ENCODE measurements at regions not wholly inside any gene's neighbourhood (a gene's known extent, or its start where the extent isn't known, plus 50 kb on each side); places are given as distances from the start of the nearest gene placed in this dataset.
"Not testable (repeated sequence)": the region's sequence is repeated elsewhere in the genome, so short reads cannot be mapped to it uniquely, and the experiment has no call there.

DNA sequence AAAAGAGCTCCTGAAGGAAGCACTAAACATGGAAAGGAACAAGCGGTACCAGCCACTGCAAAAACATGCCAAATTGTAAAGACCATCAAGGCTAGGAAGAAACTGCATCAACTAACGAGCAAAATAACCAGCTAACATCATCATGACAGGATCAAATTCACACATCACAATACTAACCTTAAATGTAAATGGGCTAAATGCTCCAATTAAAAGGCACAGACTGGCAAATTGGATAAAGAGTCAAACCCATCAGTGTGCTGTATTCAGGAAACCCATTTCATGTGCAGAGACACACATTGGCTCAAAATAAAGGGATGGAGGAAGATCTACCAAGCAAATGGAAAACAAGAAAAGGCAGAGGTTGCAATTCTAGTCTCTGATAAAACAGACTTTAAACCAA, 69.7 kb upstream of the CCT8L2 start:
- H2AFZ ChIP-seq (ENCODE audit: low read length); H2BK15ac ChIP-seq (ENCODE audit: low read length); H3K18ac ChIP-seq (ENCODE audit: low read length); H3K9me3 ChIP-seq (replicated peaks in 1 of 2; ENCODE audit: control insufficient read depth in 2 of 2, insufficient read depth in 1 of 2, low read depth in 1 of 2, low read length in 2 of 2); H2AK5ac ChIP-seq (ENCODE audit: low read depth, low read length); H2BK5ac ChIP-seq (ENCODE audit: low read length); H3K79me1 ChIP-seq (ENCODE audit: low read depth, low read length); H3K9ac ChIP-seq (ENCODE audit: low read depth, low read length, poor library complexity); DNase-seq (ENCODE audit: low spot score); H3K14ac ChIP-seq (ENCODE audit: low read length); H3K4me3 ChIP-seq (ENCODE audit: low read length in 2 of 2); H4K91ac ChIP-seq (ENCODE audit: low read depth, low read length, poor library complexity); H3K23ac ChIP-seq (ENCODE audit: low read depth, low read length, poor library complexity); H3K27me3 ChIP-seq (ENCODE audit: control insufficient read depth in 3 of 3, insufficient read depth in 3 of 3, low read depth in 1 of 3, low read length in 3 of 3); H3K4me1 ChIP-seq (ENCODE audit: control insufficient read depth in 2 of 2, insufficient read depth in 1 of 2, low read depth in 1 of 2, low read length in 2 of 2); H3K36me3 ChIP-seq (replicated peaks in 1 of 2; ENCODE audit: control insufficient read depth in 2 of 2, insufficient read depth in 2 of 2, low read length in 2 of 2); H3K4ac ChIP-seq (ENCODE audit: low read length); H3K27ac ChIP-seq (replicated peaks; ENCODE audit: low read length); H2BK12ac ChIP-seq (ENCODE audit: low read length); H3K4me2 ChIP-seq (ENCODE audit: insufficient read depth, low read length, poor library complexity, severe bottlenecking); H2BK120ac ChIP-seq (ENCODE audit: low read depth, low read length); H4K8ac ChIP-seq (ENCODE audit: low read depth, low read length): not testable (repeated sequence)
- no CpG with 5 or more reads among the region's 2 CpGs for whole genome bisulfite sequencing, 2 donors (ENCODE audit: extremely low coverage in 2 of 2, insufficient read length in 2 of 2, insufficient replicate concordance in 1 of 2)

DNA sequence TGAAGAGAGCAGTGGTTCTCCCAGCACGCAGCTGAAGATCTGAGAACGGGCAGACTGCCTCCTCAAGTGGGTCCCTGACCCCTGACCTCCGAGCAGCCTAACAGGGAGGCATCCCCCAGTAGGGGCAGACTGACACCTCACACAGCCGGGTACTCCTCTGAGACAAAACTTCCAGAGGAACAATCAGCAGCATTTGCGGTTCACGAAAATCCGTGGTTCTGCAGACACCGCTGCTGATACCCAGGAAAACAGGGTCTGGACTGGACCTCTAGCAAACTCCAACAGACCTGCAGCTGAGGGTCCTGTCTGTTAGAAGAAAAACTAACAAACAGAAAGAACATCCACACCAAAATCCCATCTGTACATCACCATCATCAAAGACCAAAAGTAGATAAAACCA, 68.4 kb upstream of the CCT8L2 start:
- H4K8ac ChIP-seq (ENCODE audit: low read depth, low read length); H2BK12ac ChIP-seq (ENCODE audit: low read length); H3K27me3 ChIP-seq (ENCODE audit: control insufficient read depth in 3 of 3, insufficient read depth in 3 of 3, low read depth in 1 of 3, low read length in 3 of 3); DNase-seq (ENCODE audit: low spot score); H3K18ac ChIP-seq (ENCODE audit: low read length); H3K4me1 ChIP-seq (ENCODE audit: control insufficient read depth in 2 of 2, insufficient read depth in 1 of 2, low read depth in 1 of 2, low read length in 2 of 2); H2BK120ac ChIP-seq (ENCODE audit: low read depth, low read length); H3K27ac ChIP-seq (replicated peaks; ENCODE audit: low read length); H3K23ac ChIP-seq (ENCODE audit: low read depth, low read length, poor library complexity); H2AFZ ChIP-seq (ENCODE audit: low read length); H3K4me2 ChIP-seq (ENCODE audit: insufficient read depth, low read length, poor library complexity, severe bottlenecking); H3K9me3 ChIP-seq (replicated peaks in 1 of 2; ENCODE audit: control insufficient read depth in 2 of 2, insufficient read depth in 1 of 2, low read depth in 1 of 2, low read length in 2 of 2); H3K9ac ChIP-seq (ENCODE audit: low read depth, low read length, poor library complexity); H3K79me1 ChIP-seq (ENCODE audit: low read depth, low read length); H2BK15ac ChIP-seq (ENCODE audit: low read length); H3K14ac ChIP-seq (ENCODE audit: low read length); H2BK5ac ChIP-seq (ENCODE audit: low read length); H3K4me3 ChIP-seq (ENCODE audit: low read length in 2 of 2); H2AK5ac ChIP-seq (ENCODE audit: low read depth, low read length); H3K4ac ChIP-seq (ENCODE audit: low read length); H3K36me3 ChIP-seq (replicated peaks in 1 of 2; ENCODE audit: control insufficient read depth in 2 of 2, insufficient read depth in 2 of 2, low read length in 2 of 2); H4K91ac ChIP-seq (ENCODE audit: low read depth, low read length, poor library complexity): not testable (repeated sequence)
- no CpG with 5 or more reads among the region's 8 CpGs for WGBS, 2 donors (ENCODE audit: extremely low coverage in 2 of 2, insufficient read length in 2 of 2, insufficient replicate concordance in 1 of 2)

DNA sequence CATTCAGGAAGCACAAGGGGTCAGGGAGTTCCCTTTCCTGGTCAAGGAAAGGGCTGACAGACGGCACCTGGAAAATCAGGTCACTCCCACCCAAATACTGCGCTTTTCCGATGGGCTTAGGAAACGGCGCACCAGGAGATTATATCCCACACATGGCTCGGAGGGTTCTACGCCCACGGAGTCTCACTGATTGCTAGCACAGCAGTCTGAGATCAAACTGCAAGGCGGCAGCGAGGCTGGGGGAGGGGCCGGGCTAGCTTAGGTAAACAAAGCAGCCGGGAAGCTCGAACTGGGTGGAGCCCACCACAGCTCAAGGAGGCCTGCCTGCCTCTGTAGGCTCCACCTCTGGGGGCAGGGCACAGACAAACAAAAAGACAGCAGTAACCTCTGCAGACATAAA, 68.0 kb upstream of the CCT8L2 start:
- not testable (repeated sequence) for H3K27ac ChIP-seq (replicated peaks; ENCODE audit: low read length)

DNA sequence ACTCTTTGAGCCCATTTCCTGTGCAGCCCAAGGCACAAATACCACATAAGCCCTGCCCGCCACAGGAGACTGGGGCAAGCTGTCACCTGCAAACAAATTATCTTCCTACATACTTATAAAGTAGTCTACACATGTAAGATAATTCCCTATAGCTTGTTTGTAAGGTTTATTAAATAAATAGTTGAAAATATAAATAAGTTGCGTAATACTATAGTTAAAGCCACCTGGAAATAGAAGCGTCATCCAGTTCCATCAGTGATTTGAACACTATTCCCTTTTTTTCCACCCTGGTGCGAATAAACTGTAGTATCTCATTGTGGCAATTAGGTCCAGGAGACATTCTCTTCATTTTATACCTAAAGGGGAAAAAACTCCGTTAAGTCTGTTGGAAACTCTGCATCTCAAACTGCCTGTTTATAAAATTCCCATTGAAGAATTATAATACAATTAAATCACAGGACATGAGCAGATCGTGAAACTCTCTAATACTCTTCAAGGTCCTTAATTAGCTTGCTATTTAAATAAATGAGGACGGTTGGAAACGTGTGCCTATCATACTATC, 66.7 kb upstream of the CCT8L2 start:
- not testable (repeated sequence) for H2AK5ac ChIP-seq (ENCODE audit: low read depth, low read length); H2BK120ac ChIP-seq (ENCODE audit: low read depth, low read length); H3K9me3 ChIP-seq (replicated peaks in 1 of 2; ENCODE audit: control insufficient read depth in 2 of 2, insufficient read depth in 1 of 2, low read depth in 1 of 2, low read length in 2 of 2); H3K27me3 ChIP-seq (ENCODE audit: control insufficient read depth in 3 of 3, insufficient read depth in 3 of 3, low read depth in 1 of 3, low read length in 3 of 3); H2BK5ac ChIP-seq (ENCODE audit: low read length); H3K18ac ChIP-seq (ENCODE audit: low read length); H3K79me1 ChIP-seq (ENCODE audit: low read depth, low read length); H3K23ac ChIP-seq (ENCODE audit: low read depth, low read length, poor library complexity); H2BK12ac ChIP-seq (ENCODE audit: low read length); H3K4me2 ChIP-seq (ENCODE audit: insufficient read depth, low read length, poor library complexity, severe bottlenecking); H3K36me3 ChIP-seq (replicated peaks in 1 of 2; ENCODE audit: control insufficient read depth in 2 of 2, insufficient read depth in 2 of 2, low read length in 2 of 2); DNase-seq (ENCODE audit: low spot score); H4K8ac ChIP-seq (ENCODE audit: low read depth, low read length); H3K4me1 ChIP-seq (ENCODE audit: control insufficient read depth in 2 of 2, insufficient read depth in 1 of 2, low read depth in 1 of 2, low read length in 2 of 2); H3K9ac ChIP-seq (ENCODE audit: low read depth, low read length, poor library complexity); H4K91ac ChIP-seq (ENCODE audit: low read depth, low read length, poor library complexity); H2BK15ac ChIP-seq (ENCODE audit: low read length); H3K27ac ChIP-seq (replicated peaks; ENCODE audit: low read length); H3K4ac ChIP-seq (ENCODE audit: low read length); H2AFZ ChIP-seq (ENCODE audit: low read length); H3K4me3 ChIP-seq (ENCODE audit: low read length in 2 of 2); H3K14ac ChIP-seq (ENCODE audit: low read length)
- whole genome bisulfite sequencing, 2 donors (ENCODE audit: extremely low coverage in 2 of 2, insufficient read length in 2 of 2, insufficient replicate concordance in 1 of 2) = no CpG with 5 or more reads among the region's 8 CpGs

More for the DNA sequence above, 68.0 kb upstream of the CCT8L2 start:
- no CpG with 5 or more reads among the region's 13 CpGs for WGBS, 2 donors (ENCODE audit: extremely low coverage in 2 of 2, insufficient read length in 2 of 2, insufficient replicate concordance in 1 of 2)
- not testable (repeated sequence) for H3K36me3 ChIP-seq (replicated peaks in 1 of 2; ENCODE audit: control insufficient read depth in 2 of 2, insufficient read depth in 2 of 2, low read length in 2 of 2); H3K23ac ChIP-seq (ENCODE audit: low read depth, low read length, poor library complexity); H3K9ac ChIP-seq (ENCODE audit: low read depth, low read length, poor library complexity); H3K4me2 ChIP-seq (ENCODE audit: insufficient read depth, low read length, poor library complexity, severe bottlenecking); H3K14ac ChIP-seq (ENCODE audit: low read length); H2BK15ac ChIP-seq (ENCODE audit: low read length); H3K9me3 ChIP-seq (replicated peaks in 1 of 2; ENCODE audit: control insufficient read depth in 2 of 2, insufficient read depth in 1 of 2, low read depth in 1 of 2, low read length in 2 of 2); H2BK120ac ChIP-seq (ENCODE audit: low read depth, low read length); DNase-seq (ENCODE audit: low spot score); H2AFZ ChIP-seq (ENCODE audit: low read length); H2AK5ac ChIP-seq (ENCODE audit: low read depth, low read length); H4K91ac ChIP-seq (ENCODE audit: low read depth, low read length, poor library complexity); H3K4ac ChIP-seq (ENCODE audit: low read length); H3K27me3 ChIP-seq (ENCODE audit: control insufficient read depth in 3 of 3, insufficient read depth in 3 of 3, low read depth in 1 of 3, low read length in 3 of 3); H2BK5ac ChIP-seq (ENCODE audit: low read length); H3K18ac ChIP-seq (ENCODE audit: low read length); H2BK12ac ChIP-seq (ENCODE audit: low read length); H3K4me1 ChIP-seq (ENCODE audit: control insufficient read depth in 2 of 2, insufficient read depth in 1 of 2, low read depth in 1 of 2, low read length in 2 of 2); H3K79me1 ChIP-seq (ENCODE audit: low read depth, low read length); H4K8ac ChIP-seq (ENCODE audit: low read depth, low read length); H3K4me3 ChIP-seq (ENCODE audit: low read length in 2 of 2)
